A172 (cell line): ENCODE measurements at regions not wholly inside any gene's neighbourhood (a gene's known extent, or its start where the extent isn't known, plus 50 kb on each side); places are given as distances from the start of the nearest gene placed in this dataset.

Source experiments
- DNase-seq: peaks from one replicate; pipeline ENCODE4 v3.0.0-alpha.2; 2015; ENCODE audit warnings: low spot score

- no peak for DNase-seq
Observed at GRCh38 chr6:19150307-19150706, 686.9 kb upstream of the ID4 start.

GRCh38 chr6:19153270-19153980 lies 683.7 kb upstream of the ID4 start:
- DNase-seq, result no peak

GRCh38 chr6:19153981-19154295 lies 683.2 kb upstream of the ID4 start:
- DNase-seq, result no peak

GRCh38 chr6:19156443-19156842 lies 680.7 kb upstream of the ID4 start:
- no peak for DNase-seq

- DNase-seq, result no peak
Observed at GRCh38 chr6:19157486-19157885, 679.7 kb upstream of the ID4 start.

GRCh38 chr6:19158586-19158985 lies 678.6 kb upstream of the ID4 start:
- no peak for DNase-seq

GRCh38 chr6:19159089-19159488 lies 678.1 kb upstream of the ID4 start:
- DNase-seq, result no peak

GRCh38 chr6:19159561-19159960 lies 677.6 kb upstream of the ID4 start:
- no peak for DNase-seq

GRCh38 chr6:19160081-19160730 lies 677.0 kb upstream of the ID4 start:
- DNase-seq, result no peak

- no peak for DNase-seq
Observed at GRCh38 chr6:19167251-19167650, 669.9 kb upstream of the ID4 start.

GRCh38 chr6:19169366-19169765 lies 667.8 kb upstream of the ID4 start:
- DNase-seq, result no peak

GRCh38 chr6:19175023-19175422 lies 662.1 kb upstream of the ID4 start:
- DNase-seq, result no peak

- DNase-seq, result no peak
Observed at GRCh38 chr6:19180348-19181072, 656.7 kb upstream of the ID4 start.

GRCh38 chr6:19181211-19181610 lies 656.0 kb upstream of the ID4 start:
- DNase-seq, result no peak

GRCh38 chr6:19193624-19194023 lies 643.5 kb upstream of the ID4 start:
- no peak for DNase-seq

- DNase-seq, result no peak
Observed at GRCh38 chr6:19204445-19204844, 632.7 kb upstream of the ID4 start.

GRCh38 chr6:19205076-19205475 lies 632.1 kb upstream of the ID4 start:
- no peak for DNase-seq

- no peak for DNase-seq
Observed at GRCh38 chr6:19209202-19209601, 628.0 kb upstream of the ID4 start.

- DNase-seq, result no peak
Observed at GRCh38 chr6:19210849-19211590, 626.1 kb upstream of the ID4 start.

GRCh38 chr6:19214231-19214630 lies 622.9 kb upstream of the ID4 start:
- no peak for DNase-seq

GRCh38 chr6:19219931-19220330 lies 617.2 kb upstream of the ID4 start:
- DNase-seq, result no peak

- DNase-seq, result no peak
Observed at GRCh38 chr6:19231878-19232561, 605.1 kb upstream of the ID4 start.
